Right lobe of liver (tissue), 4 donors: ENCODE measurements at regions not wholly inside any gene's neighbourhood (a gene's known extent, or its start where the extent isn't known, plus 50 kb on each side); places are given as distances from the start of the nearest gene placed in this dataset.

Experiments used
- POLR2A ChIP-seq: fragments of 450-650 bp; IDR thresholded peaks from one replicate; pipeline ENCODE4 v1.6.1; 2017; ENCODE audit warnings: antibody characterized with exemption, mild to moderate bottlenecking
- TF ChIP-seq, protein P1 (sequence below), 4 donors: fragments of 200-600 bp in 3 of 4; fragments of 450-650 bp in 1 of 4; IDR thresholded peaks; one replicate each; pipeline versions ENCODE4 v1.5.1 to v1.8.0; 2016 to 2022; ENCODE audit warnings: antibody characterized with exemption in 4 of 4, mild to moderate bottlenecking in 2 of 4
- donor health status: DM: no; HTN: no; CAD: no.
- donor health status: DM: no; HTN: no; CAD: no.
- donor health status: DM: no; HTN: yes; CAD: no.

DNA sequence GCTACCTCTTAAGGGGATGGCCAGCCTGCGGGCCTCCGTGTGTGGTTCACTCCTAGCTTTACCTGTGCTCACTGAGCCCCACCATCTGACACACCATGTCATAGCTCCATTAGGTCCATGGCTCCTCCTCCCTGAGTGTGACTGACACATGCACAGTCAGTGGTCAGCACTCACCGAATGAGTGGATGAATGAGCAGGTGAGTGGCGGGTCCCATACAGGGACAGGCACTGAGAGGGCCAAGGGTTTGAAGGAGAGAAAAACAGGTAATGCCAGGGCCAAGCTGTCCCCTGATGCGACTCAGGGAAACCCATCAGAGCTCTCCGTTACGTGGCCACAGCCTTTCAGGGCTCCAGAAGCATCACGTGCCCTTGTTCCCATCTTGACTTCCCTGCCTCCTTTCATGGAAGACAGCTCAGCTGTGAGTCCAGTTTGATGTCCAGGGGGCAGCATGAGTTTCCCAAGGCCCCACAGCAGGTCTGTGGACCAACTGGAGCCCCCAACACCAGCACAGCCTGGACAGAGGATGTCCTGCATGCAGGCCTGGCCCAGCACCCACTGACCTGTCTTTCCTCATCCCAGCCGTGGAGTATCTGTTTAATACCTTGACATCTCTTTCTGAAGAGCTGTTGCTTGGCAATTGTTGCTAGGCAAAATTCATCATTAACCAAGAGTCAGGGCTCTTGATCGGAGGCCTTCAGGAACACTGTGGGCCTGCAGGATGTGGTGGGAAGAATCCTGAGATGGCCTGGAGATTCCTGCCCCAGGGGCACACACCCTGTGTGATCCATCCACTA, 84.4 kb downstream of the PLXNA1 start:
- TF ChIP-seq, protein P1, sequence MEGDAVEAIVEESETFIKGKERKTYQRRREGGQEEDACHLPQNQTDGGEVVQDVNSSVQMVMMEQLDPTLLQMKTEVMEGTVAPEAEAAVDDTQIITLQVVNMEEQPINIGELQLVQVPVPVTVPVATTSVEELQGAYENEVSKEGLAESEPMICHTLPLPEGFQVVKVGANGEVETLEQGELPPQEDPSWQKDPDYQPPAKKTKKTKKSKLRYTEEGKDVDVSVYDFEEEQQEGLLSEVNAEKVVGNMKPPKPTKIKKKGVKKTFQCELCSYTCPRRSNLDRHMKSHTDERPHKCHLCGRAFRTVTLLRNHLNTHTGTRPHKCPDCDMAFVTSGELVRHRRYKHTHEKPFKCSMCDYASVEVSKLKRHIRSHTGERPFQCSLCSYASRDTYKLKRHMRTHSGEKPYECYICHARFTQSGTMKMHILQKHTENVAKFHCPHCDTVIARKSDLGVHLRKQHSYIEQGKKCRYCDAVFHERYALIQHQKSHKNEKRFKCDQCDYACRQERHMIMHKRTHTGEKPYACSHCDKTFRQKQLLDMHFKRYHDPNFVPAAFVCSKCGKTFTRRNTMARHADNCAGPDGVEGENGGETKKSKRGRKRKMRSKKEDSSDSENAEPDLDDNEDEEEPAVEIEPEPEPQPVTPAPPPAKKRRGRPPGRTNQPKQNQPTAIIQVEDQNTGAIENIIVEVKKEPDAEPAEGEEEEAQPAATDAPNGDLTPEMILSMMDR (IDR thresholded peaks at IDR 0.05): no peak
- TF ChIP-seq POLR2A: no peak
